ENCODE measurements at regions not wholly inside any gene's neighbourhood (a gene's known extent, or its start where the extent isn't known, plus 50 kb on each side); places are given as distances from the start of the nearest gene placed in this dataset.
A peak's percentile ranks its signal among the peaks of the same experiment; 100 is the strongest.

- Mint-ChIP-seq H3K27me3 (ENCODE audit: insufficient read depth, low read depth, poor library complexity) (no peaks in the 10 kb centered on the region), H3K9me3 (peaks cover 4% of the 10 kb centered on the region; the same call in 1 of the 3 replicates), H3K4me3 (no peak overlapping the region), H3K36me3 (ENCODE audit: low read depth) (no peaks in the 10 kb centered on the region), H3K27ac (no peak overlapping the region), H3K4me1 (no peaks in the 10 kb centered on the region)
- DNase-seq (ENCODE audit: low spot score) (no peak), ATAC-seq (no peak)
- Histone ChIP-seq H3K79me2 (replicated peaks; ENCODE audit: insufficient read depth) (no peaks in the 10 kb centered on the region), H3K4me1 (ENCODE audit: insufficient read depth) (no peaks in the 10 kb centered on the region), H3K27me3 (ENCODE audit: insufficient read depth) (no peaks in the 10 kb centered on the region), H3F3A (replicated peaks; ENCODE audit: low read depth) (no peaks in the 10 kb centered on the region), H3K4me3 (no peak overlapping the region), H3K4me2 (no peak overlapping the region), H4K20me1 (replicated peaks; ENCODE audit: insufficient read depth) (no peaks in the 10 kb centered on the region), H3K36me3 (ENCODE audit: insufficient read depth) (no peaks in the 10 kb centered on the region), H2AFZ (0 out of 2 replicates have a peak overlapping the region, but pooled peaks have one; percentile 10), H3K27ac (ENCODE audit: low read depth) (no peak overlapping the region), H3K9me2 (ENCODE audit: insufficient read depth) (peaks cover 9% of the 10 kb centered on the region)
- TF ChIP-seq ETS1 (IDR thresholded peaks at IDR 0.05) (no peak), EZH2 (IDR thresholded peaks at IDR 0.05; ENCODE audit: low read depth, unreplicated experiment) (no peak), POLR2AphosphoS5 (IDR thresholded peaks at IDR 0.05; ENCODE audit: low read depth) (no peak), NANOG (IDR thresholded peaks at IDR 0.05; ENCODE audit: borderline replicate concordance) (no peak), EZH2phosphoT487 (IDR thresholded peaks at IDR 0.05; ENCODE audit: unreplicated experiment) (no peak), JUNB (IDR thresholded peaks at IDR 0.05; ENCODE audit: unreplicated experiment) (no peak), REST (IDR thresholded peaks at IDR 0.05; ENCODE audit: unreplicated experiment) (no peak), ZNF462 (CRISPR knock-in tag; IDR thresholded peaks at IDR 0.05) (no peak), STAT1 (IDR thresholded peaks at IDR 0.05; ENCODE audit: unreplicated experiment) (no peak), ZNF331 (CRISPR knock-in tag; IDR thresholded peaks at IDR 0.05; ENCODE audit: low read depth) (no peak), ZNF114 (CRISPR knock-in tag; IDR thresholded peaks at IDR 0.05) (no peak), CTCF (conservative IDR thresholded peaks at IDR 0.05; ENCODE audit: low read depth in 2 of 2) (no peak), CREB1 (CRISPR knock-in tag; IDR thresholded peaks at IDR 0.05; ENCODE audit: low read depth) (no peak)
These were observed 570.2 kb downstream of the NTRK3 start for GRCh38 chr15:87686339-87686738.
